ENCODE measurements at regions not wholly inside any gene's neighbourhood (a gene's known extent, or its start where the extent isn't known, plus 50 kb on each side); places are given as distances from the start of the nearest gene placed in this dataset.

DNA sequence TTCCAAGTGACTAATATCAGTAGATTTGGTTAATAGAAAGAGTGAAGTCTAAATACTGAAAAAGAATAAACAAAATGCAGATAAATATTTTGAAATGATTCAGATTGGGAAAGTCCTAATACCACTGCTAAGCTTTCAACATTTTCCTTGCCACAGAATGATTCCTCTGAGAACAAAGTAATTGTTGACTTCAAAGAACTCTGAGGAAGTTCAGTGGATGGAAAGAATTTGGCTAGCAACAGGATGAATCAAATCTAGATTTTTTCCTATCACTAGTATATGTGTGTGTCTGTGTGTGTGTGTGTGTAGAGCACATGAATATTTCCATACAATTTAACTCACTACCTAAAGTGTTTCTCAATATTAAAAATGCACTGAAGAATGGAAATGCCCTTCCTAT is 107.9 kb upstream of the PREP start:
- H3K27me3 ChIP-seq (ENCODE audit: insufficient read depth in 3 of 3, low read length in 2 of 3), result no peaks in the 10 kb centered on the region
- TF ChIP-seq, protein P1, sequence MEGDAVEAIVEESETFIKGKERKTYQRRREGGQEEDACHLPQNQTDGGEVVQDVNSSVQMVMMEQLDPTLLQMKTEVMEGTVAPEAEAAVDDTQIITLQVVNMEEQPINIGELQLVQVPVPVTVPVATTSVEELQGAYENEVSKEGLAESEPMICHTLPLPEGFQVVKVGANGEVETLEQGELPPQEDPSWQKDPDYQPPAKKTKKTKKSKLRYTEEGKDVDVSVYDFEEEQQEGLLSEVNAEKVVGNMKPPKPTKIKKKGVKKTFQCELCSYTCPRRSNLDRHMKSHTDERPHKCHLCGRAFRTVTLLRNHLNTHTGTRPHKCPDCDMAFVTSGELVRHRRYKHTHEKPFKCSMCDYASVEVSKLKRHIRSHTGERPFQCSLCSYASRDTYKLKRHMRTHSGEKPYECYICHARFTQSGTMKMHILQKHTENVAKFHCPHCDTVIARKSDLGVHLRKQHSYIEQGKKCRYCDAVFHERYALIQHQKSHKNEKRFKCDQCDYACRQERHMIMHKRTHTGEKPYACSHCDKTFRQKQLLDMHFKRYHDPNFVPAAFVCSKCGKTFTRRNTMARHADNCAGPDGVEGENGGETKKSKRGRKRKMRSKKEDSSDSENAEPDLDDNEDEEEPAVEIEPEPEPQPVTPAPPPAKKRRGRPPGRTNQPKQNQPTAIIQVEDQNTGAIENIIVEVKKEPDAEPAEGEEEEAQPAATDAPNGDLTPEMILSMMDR (IDR thresholded peaks at IDR 0.05), result no peak
- DNase-seq (no peak), ATAC-seq (no peak)
- no peak overlapping the region for H3K27ac ChIP-seq
- H3K4me1 ChIP-seq, result no peaks in the 10 kb centered on the region
- H3K9me3 ChIP-seq, result no peaks in the 10 kb centered on the region
- intact Hi-C loops (cut with DNase I), result no loop called here
- H3K4me3 ChIP-seq, result no peak overlapping the region
- H3K36me3 ChIP-seq (ENCODE audit: insufficient read depth in 1 of 2, low read depth in 1 of 2), result no peaks in the 10 kb centered on the region

DNA sequence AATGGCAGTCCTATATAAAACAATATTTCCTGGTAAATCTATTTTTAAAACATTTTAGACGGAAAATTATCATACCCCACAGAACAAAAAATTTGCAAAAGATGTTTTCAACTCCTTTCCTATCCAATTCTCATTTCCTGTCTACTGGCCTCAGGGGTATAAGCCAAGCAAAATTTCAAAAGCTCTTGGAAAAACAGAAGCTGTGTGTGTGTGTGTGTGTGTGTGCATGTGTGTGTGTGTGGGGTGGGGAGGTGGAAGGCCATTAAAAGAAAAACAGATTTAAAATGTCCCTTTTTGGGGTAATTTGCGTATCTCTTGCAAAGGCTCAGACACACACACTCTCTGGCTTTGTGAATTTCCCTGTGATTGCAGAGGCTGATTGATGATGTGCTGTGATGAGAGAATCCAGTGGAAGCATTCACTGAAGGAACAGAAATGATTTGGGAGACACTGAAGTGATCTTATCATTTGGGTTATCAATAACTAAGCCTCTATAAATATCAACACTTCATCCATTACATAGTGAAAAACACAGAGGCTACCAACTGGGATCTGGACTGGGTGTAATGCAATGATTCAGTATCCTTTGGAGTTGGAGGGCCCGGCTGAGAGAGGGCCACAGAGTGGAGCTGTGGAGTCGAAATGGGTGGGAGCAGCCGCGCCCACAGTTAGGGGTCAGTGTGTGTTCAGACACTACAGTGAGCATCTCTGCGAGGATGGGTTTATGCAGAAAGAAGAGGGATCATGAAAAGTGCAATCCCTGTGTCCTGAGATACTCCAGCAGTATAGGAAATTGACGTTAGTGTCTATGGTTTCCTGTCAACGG is 106.8 kb upstream of the PREP start:
- H3K9me3 ChIP-seq, result no peaks in the 10 kb centered on the region
- no peak overlapping the region for H3K4me3 ChIP-seq
- intact Hi-C loops (cut with DNase I), result loop anchor here in 1 of 2 donors (10.0 kb wide), 1 partner anchor 155 kb away; no protein-coding TSS in a partner anchor
- no peaks in the 10 kb centered on the region for H3K27me3 ChIP-seq (ENCODE audit: insufficient read depth in 3 of 3, low read length in 2 of 3)
- no peak overlapping the region for H3K27ac ChIP-seq
- ATAC-seq (peak in 2 of 4 donors; percentile 45 to 52), DNase-seq (peak in 1 of 2 donors; percentile 56)
- TF ChIP-seq, protein P1 (IDR thresholded peaks at IDR 0.05), result peak; percentile 6
- 36 to 39% (median 38%) methylated on average over 9 of the region's 9 CpGs for WGBS, 3 donors
- no peaks in the 10 kb centered on the region for H3K4me1 ChIP-seq
- H3K36me3 ChIP-seq (ENCODE audit: insufficient read depth in 1 of 2, low read depth in 1 of 2), result no peaks in the 10 kb centered on the region

DNA sequence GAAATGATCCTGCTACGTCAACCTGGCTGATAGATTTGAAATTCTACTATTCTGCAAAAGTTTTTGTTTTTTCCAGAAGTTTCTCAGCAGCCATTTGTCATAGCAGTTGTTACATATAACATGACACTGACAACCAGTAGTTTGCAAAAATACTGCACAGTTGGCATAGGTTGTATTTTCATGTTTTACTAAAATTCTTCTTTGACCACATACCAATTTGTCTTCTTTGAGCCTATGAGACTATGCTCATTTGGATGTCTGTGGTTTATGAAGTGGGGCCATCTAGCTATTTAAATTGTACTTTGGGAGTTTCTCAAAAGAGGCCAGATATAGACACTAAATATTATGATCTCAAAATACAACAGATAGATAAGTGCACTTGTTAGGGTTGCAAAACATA is 104.9 kb upstream of the PREP start:
- Histone ChIP-seq H3K9me3 (no peaks in the 10 kb centered on the region), H3K27me3 (ENCODE audit: insufficient read depth in 3 of 3, low read length in 2 of 3) (no peaks in the 10 kb centered on the region), H3K27ac (no peak overlapping the region), H3K36me3 (ENCODE audit: insufficient read depth in 1 of 2, low read depth in 1 of 2) (no peaks in the 10 kb centered on the region), H3K4me3 (no peak overlapping the region), H3K4me1 (no peaks in the 10 kb centered on the region)
- no peak for DNase-seq
- TF ChIP-seq, protein P1 (IDR thresholded peaks at IDR 0.05), result no peak
- WGBS, 3 donors, result 95 to 100% (median 97%) methylated on average over 1 of the region's 1 CpG
- ATAC-seq, result no peak
- intact Hi-C loops (cut with DNase I), result loop anchor here in 1 of 2 donors (10.0 kb wide), 1 partner anchor 157 kb away; no protein-coding TSS in a partner anchor

DNA sequence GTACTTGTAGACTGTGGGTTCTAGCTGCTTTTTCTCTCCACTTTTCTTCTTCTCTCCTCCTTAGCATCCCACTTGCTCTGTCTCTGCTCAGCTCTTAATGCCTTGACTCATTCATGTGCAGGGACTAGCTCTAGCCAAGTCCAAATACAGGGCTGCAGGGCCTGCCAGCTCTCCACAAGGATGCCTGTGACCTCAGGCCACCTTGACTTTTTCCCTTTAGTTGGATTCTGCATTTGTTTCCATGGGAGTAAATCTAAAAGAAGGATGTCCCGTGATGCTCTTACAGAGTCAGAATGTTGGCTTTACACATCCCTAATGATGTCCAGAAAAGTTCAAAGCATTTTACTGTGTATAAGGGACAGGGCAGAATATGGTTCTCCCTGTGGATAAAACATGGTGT is 101.8 kb upstream of the PREP start:
- Histone ChIP-seq H3K36me3 (ENCODE audit: insufficient read depth in 1 of 2, low read depth in 1 of 2) (no peaks in the 10 kb centered on the region), H3K4me1 (no peaks in the 10 kb centered on the region), H3K27ac (no peak overlapping the region), H3K27me3 (ENCODE audit: insufficient read depth in 3 of 3, low read length in 2 of 3) (no peaks in the 10 kb centered on the region), H3K9me3 (no peaks in the 10 kb centered on the region), H3K4me3 (no peak overlapping the region)
- WGBS, 3 donors, result 19 to 32% (median 30%) methylated on average over 1 of the region's 1 CpG
- peak in 1 of 2 donors; percentile 54 for DNase-seq
- ATAC-seq, result no peak
- TF ChIP-seq, protein P1 (IDR thresholded peaks at IDR 0.05), result no peak
- intact Hi-C loops (cut with DNase I), result loop anchor here in 1 of 2 donors (10.0 kb wide), 1 partner anchor 160 kb away; no protein-coding TSS in a partner anchor

All from psoas muscle (tissue), 7 donors.